ENCODE measurements at regions not wholly inside any gene's neighbourhood (a gene's known extent, or its start where the extent isn't known, plus 50 kb on each side); places are given as distances from the start of the nearest gene placed in this dataset.

GRCh38 chr7:48718731-48719378 lies 205.5 kb upstream of the CDC14C start:
- Histone ChIP-seq H4K8ac (ENCODE audit: low read depth, low read length) (no peak overlapping the region), H2BK120ac (ENCODE audit: insufficient read depth, low read length, poor library complexity) (no peak overlapping the region), H3K23ac (ENCODE audit: low read length) (no peak overlapping the region), H4K12ac (ENCODE audit: low read depth, low read length) (no peak overlapping the region), H3K18ac (ENCODE audit: low read length) (no peak overlapping the region), H3K79me2 (ENCODE audit: control insufficient read depth, insufficient read depth, low read length, poor library complexity) (no peaks in the 10 kb centered on the region), H3K9ac (ENCODE audit: low read length) (no peak overlapping the region), H3K9me3 (ENCODE audit: insufficient read depth, low read depth, low read length) (no peaks in the 10 kb centered on the region), H2AK5ac (ENCODE audit: low read length) (no peak overlapping the region), H3K79me1 (ENCODE audit: low read length) (no peaks in the 10 kb centered on the region), H2AFZ (ENCODE audit: insufficient read depth, low read length, poor library complexity) (no peak overlapping the region), H3K4ac (ENCODE audit: low read depth, low read length) (no peak overlapping the region), H2BK12ac (ENCODE audit: low read length) (no peak overlapping the region), H3K4me2 (ENCODE audit: low read length) (no peak overlapping the region), H2BK5ac (ENCODE audit: low read depth, low read length, poor library complexity) (no peak overlapping the region), H3K4me3 (ENCODE audit: low read depth, low read length) (no peak overlapping the region), H3K4me1 (ENCODE audit: control insufficient read depth in 1 of 2, insufficient read depth in 2 of 2, low read length in 2 of 2) (no peaks in the 10 kb centered on the region), H3K27me3 (ENCODE audit: insufficient read depth, low read length) (no peaks in the 10 kb centered on the region), H3K14ac (ENCODE audit: low read length) (no peak overlapping the region), H4K91ac (ENCODE audit: low read depth, low read length) (no peak overlapping the region), H3K36me3 (ENCODE audit: control insufficient read depth in 1 of 2, insufficient read depth in 2 of 2, low read length in 2 of 2) (no peaks in the 10 kb centered on the region), H3K27ac (ENCODE audit: low read depth, low read length) (no peak overlapping the region)
- WGBS (ENCODE audit: extremely low coverage, insufficient coverage, insufficient read length) = no CpG with 5 or more reads among the region's 2 CpGs
- no peak for DNase-seq

DNA sequence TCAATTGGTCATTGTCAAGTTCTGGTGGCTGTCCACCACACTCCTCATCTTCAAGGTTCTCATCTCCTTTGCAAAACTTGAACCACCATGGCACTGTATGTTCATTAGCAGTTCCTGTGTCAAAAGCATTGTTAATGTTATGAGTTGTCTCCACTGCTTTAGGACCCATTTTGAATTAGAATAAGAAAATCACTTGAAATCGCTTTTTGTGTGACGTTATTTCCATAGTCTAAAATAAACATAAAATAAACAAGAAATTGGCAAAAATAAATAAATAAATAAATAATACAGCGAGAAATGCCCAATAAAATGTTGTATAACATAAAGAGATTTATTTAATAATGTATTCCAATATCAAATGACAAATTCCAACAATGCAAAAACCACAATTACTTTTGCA lies 195.5 kb upstream of the CDC14C start:
- H3K9ac ChIP-seq (ENCODE audit: low read length) = no peak overlapping the region
- no peak overlapping the region for H3K4ac ChIP-seq (ENCODE audit: low read depth, low read length)
- no peak overlapping the region for H3K4me3 ChIP-seq (ENCODE audit: low read depth, low read length)
- no peak overlapping the region for H3K4me2 ChIP-seq (ENCODE audit: low read length)
- no peak overlapping the region for H4K12ac ChIP-seq (ENCODE audit: low read depth, low read length)
- H3K4me1 ChIP-seq (ENCODE audit: control insufficient read depth in 1 of 2, insufficient read depth in 2 of 2, low read length in 2 of 2) = no peaks in the 10 kb centered on the region
- H3K27ac ChIP-seq (ENCODE audit: low read depth, low read length) = no peak overlapping the region
- H3K36me3 ChIP-seq (ENCODE audit: control insufficient read depth in 1 of 2, insufficient read depth in 2 of 2, low read length in 2 of 2) = no peaks in the 10 kb centered on the region
- no peak overlapping the region for H2BK12ac ChIP-seq (ENCODE audit: low read length)
- no peak overlapping the region for H3K18ac ChIP-seq (ENCODE audit: low read length)
- no peaks in the 10 kb centered on the region for H3K9me3 ChIP-seq (ENCODE audit: insufficient read depth, low read depth, low read length)
- H3K27me3 ChIP-seq (ENCODE audit: insufficient read depth, low read length) = peaks cover 2% of the 10 kb centered on the region
- H3K79me1 ChIP-seq (ENCODE audit: low read length) = no peaks in the 10 kb centered on the region
- no peak for DNase-seq
- H2AK5ac ChIP-seq (ENCODE audit: low read length) = no peak overlapping the region
- H3K79me2 ChIP-seq (ENCODE audit: control insufficient read depth, insufficient read depth, low read length, poor library complexity) = no peaks in the 10 kb centered on the region
- no peak overlapping the region for H2BK120ac ChIP-seq (ENCODE audit: insufficient read depth, low read length, poor library complexity)
- no peak overlapping the region for H2BK5ac ChIP-seq (ENCODE audit: low read depth, low read length, poor library complexity)
- H3K14ac ChIP-seq (ENCODE audit: low read length) = no peak overlapping the region
- H4K91ac ChIP-seq (ENCODE audit: low read depth, low read length) = no peak overlapping the region
- no peak overlapping the region for H3K23ac ChIP-seq (ENCODE audit: low read length)
- no CpG with 5 or more reads among the region's 3 CpGs for WGBS (ENCODE audit: extremely low coverage, insufficient coverage, insufficient read length)
- no peak overlapping the region for H2AFZ ChIP-seq (ENCODE audit: insufficient read depth, low read length, poor library complexity)
- no peak overlapping the region for H4K8ac ChIP-seq (ENCODE audit: low read depth, low read length)

GRCh38 chr7:48734695-48735406 lies 189.5 kb upstream of the CDC14C start:
- no peak for DNase-seq
- Histone ChIP-seq H3K14ac (ENCODE audit: low read length) (no peak overlapping the region), H3K79me2 (ENCODE audit: control insufficient read depth, insufficient read depth, low read length, poor library complexity) (no peaks in the 10 kb centered on the region), H4K12ac (ENCODE audit: low read depth, low read length) (no peak overlapping the region), H3K27me3 (ENCODE audit: insufficient read depth, low read length) (no peaks in the 10 kb centered on the region), H3K9me3 (ENCODE audit: insufficient read depth, low read depth, low read length) (peaks cover 6% of the 10 kb centered on the region), H3K4me1 (ENCODE audit: control insufficient read depth in 1 of 2, insufficient read depth in 2 of 2, low read length in 2 of 2) (no peaks in the 10 kb centered on the region), H3K36me3 (ENCODE audit: control insufficient read depth in 1 of 2, insufficient read depth in 2 of 2, low read length in 2 of 2) (no peaks in the 10 kb centered on the region), H3K4me3 (ENCODE audit: low read depth, low read length) (no peak overlapping the region), H4K8ac (ENCODE audit: low read depth, low read length) (no peak overlapping the region), H2BK5ac (ENCODE audit: low read depth, low read length, poor library complexity) (no peak overlapping the region), H2AFZ (ENCODE audit: insufficient read depth, low read length, poor library complexity) (no peak overlapping the region), H3K18ac (ENCODE audit: low read length) (no peak overlapping the region), H2BK12ac (ENCODE audit: low read length) (no peak overlapping the region), H2AK5ac (ENCODE audit: low read length) (no peak overlapping the region), H3K9ac (ENCODE audit: low read length) (no peak overlapping the region), H4K91ac (ENCODE audit: low read depth, low read length) (no peak overlapping the region), H3K27ac (ENCODE audit: low read depth, low read length) (no peak overlapping the region), H3K4me2 (ENCODE audit: low read length) (no peak overlapping the region), H3K4ac (ENCODE audit: low read depth, low read length) (no peak overlapping the region), H2BK120ac (ENCODE audit: insufficient read depth, low read length, poor library complexity) (no peak overlapping the region), H3K23ac (ENCODE audit: low read length) (no peak overlapping the region), H3K79me1 (ENCODE audit: low read length) (no peaks in the 10 kb centered on the region)
- no CpG with 5 or more reads among the region's 4 CpGs for WGBS (ENCODE audit: extremely low coverage, insufficient coverage, insufficient read length)

GRCh38 chr7:48741545-48741944 lies 182.8 kb upstream of the CDC14C start:
- Histone ChIP-seq H3K9me3 (ENCODE audit: insufficient read depth, low read depth, low read length) (peaks cover 6% of the 10 kb centered on the region), H3K79me2 (ENCODE audit: control insufficient read depth, insufficient read depth, low read length, poor library complexity) (no peaks in the 10 kb centered on the region), H3K23ac (ENCODE audit: low read length) (no peak overlapping the region), H3K4me2 (ENCODE audit: low read length) (no peak overlapping the region), H3K18ac (ENCODE audit: low read length) (no peak overlapping the region), H3K36me3 (ENCODE audit: control insufficient read depth in 1 of 2, insufficient read depth in 2 of 2, low read length in 2 of 2) (no peaks in the 10 kb centered on the region), H2BK120ac (ENCODE audit: insufficient read depth, low read length, poor library complexity) (no peak overlapping the region), H3K4me1 (ENCODE audit: control insufficient read depth in 1 of 2, insufficient read depth in 2 of 2, low read length in 2 of 2) (no peaks in the 10 kb centered on the region), H3K79me1 (ENCODE audit: low read length) (no peaks in the 10 kb centered on the region), H4K12ac (ENCODE audit: low read depth, low read length) (no peak overlapping the region), H4K91ac (ENCODE audit: low read depth, low read length) (no peak overlapping the region), H2BK5ac (ENCODE audit: low read depth, low read length, poor library complexity) (no peak overlapping the region), H3K4ac (ENCODE audit: low read depth, low read length) (no peak overlapping the region), H3K27ac (ENCODE audit: low read depth, low read length) (no peak overlapping the region), H4K8ac (ENCODE audit: low read depth, low read length) (no peak overlapping the region), H3K27me3 (ENCODE audit: insufficient read depth, low read length) (no peaks in the 10 kb centered on the region), H3K14ac (ENCODE audit: low read length) (no peak overlapping the region), H2AFZ (ENCODE audit: insufficient read depth, low read length, poor library complexity) (no peak overlapping the region), H2BK12ac (ENCODE audit: low read length) (no peak overlapping the region), H2AK5ac (ENCODE audit: low read length) (no peak overlapping the region), H3K9ac (ENCODE audit: low read length) (no peak overlapping the region), H3K4me3 (ENCODE audit: low read depth, low read length) (no peak overlapping the region)
- no CpG with 5 or more reads among the region's 1 CpG for WGBS (ENCODE audit: extremely low coverage, insufficient coverage, insufficient read length)
- no peak for DNase-seq
